ENCODE measurements at regions not wholly inside any gene's neighbourhood (a gene's known extent, or its start where the extent isn't known, plus 50 kb on each side); places are given as distances from the start of the nearest gene placed in this dataset.

DNA sequence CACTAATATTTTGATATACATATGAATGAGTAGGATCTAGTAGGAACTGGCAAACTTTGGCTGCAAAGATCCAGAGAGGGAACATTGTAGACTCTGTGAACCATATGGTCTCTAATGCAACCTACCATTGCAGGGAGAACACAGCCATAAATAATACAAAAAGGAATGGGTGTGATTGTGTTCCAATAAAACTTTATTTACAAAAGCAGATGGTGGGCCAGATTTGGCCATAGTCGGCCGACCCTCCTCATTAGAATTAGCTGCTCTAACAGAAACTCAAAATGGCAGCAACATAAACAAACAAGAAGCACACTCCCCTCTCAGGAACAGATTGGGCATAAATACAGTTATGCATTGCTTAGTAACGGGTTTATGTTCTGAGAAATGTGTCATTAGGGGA lies 198.1 kb upstream of the RBPJ start:
- H3K27me3 ChIP-seq (ENCODE audit: insufficient read depth, low read length), result no peaks in the 10 kb centered on the region
- H3K36me3 ChIP-seq (ENCODE audit: control insufficient read depth in 1 of 2, insufficient read depth in 2 of 2, low read length in 2 of 2), result no peaks in the 10 kb centered on the region
- no peak overlapping the region for H3K14ac ChIP-seq (ENCODE audit: low read length)
- no peak overlapping the region for H2BK120ac ChIP-seq (ENCODE audit: insufficient read depth, low read length, poor library complexity)
- no peak overlapping the region for H4K12ac ChIP-seq (ENCODE audit: low read depth, low read length)
- H3K4me1 ChIP-seq (ENCODE audit: control insufficient read depth in 1 of 2, insufficient read depth in 2 of 2, low read length in 2 of 2), result no peaks in the 10 kb centered on the region
- no peaks in the 10 kb centered on the region for H3K79me2 ChIP-seq (ENCODE audit: control insufficient read depth, insufficient read depth, low read length, poor library complexity)
- H2AK5ac ChIP-seq (ENCODE audit: low read length), result no peak overlapping the region
- no peak overlapping the region for H4K91ac ChIP-seq (ENCODE audit: low read depth, low read length)
- no peak for DNase-seq
- H3K4me3 ChIP-seq (ENCODE audit: low read depth, low read length), result no peak overlapping the region
- H3K18ac ChIP-seq (ENCODE audit: low read length), result no peak overlapping the region
- H3K79me1 ChIP-seq (ENCODE audit: low read length), result no peaks in the 10 kb centered on the region
- H3K27ac ChIP-seq (ENCODE audit: low read depth, low read length), result no peak overlapping the region
- H2AFZ ChIP-seq (ENCODE audit: insufficient read depth, low read length, poor library complexity), result no peak overlapping the region
- H3K23ac ChIP-seq (ENCODE audit: low read length), result no peak overlapping the region
- no CpG with 5 or more reads among the region's 3 CpGs for WGBS (ENCODE audit: extremely low coverage, insufficient coverage, insufficient read length)
- no peak overlapping the region for H4K8ac ChIP-seq (ENCODE audit: low read depth, low read length)
- H3K4ac ChIP-seq (ENCODE audit: low read depth, low read length), result no peak overlapping the region
- no peak overlapping the region for H2BK5ac ChIP-seq (ENCODE audit: low read depth, low read length, poor library complexity)
- no peak overlapping the region for H3K4me2 ChIP-seq (ENCODE audit: low read length)
- H3K9me3 ChIP-seq (ENCODE audit: insufficient read depth, low read depth, low read length), result peaks cover 2% of the 10 kb centered on the region
- no peak overlapping the region for H2BK12ac ChIP-seq (ENCODE audit: low read length)
- H3K9ac ChIP-seq (ENCODE audit: low read length), result no peak overlapping the region

DNA sequence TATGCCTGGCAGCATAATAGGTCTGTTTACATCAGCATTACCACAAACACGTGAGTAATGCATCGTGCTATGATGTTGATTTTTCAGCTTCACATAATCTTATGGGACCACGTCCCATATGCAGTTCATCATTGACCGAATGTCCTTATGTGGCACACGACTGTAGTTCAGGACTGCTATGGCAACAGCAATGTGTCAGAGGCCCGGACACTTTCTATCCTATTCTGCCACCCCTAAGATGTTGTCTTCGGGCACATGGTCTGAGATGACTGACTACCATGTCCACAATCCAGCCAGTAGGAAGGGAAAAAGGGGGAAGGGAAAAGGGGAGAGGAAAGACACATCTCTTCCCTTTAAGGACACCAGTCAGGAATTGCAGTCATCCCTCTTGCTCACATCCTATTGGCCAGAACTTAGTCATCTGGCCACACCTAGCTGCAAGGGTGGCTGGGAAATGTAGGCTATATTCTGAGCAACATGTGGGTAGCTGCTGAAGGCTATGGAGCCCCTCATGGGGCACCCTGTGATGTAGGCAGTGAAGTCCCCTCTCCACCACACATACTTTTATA lies 196.0 kb upstream of the RBPJ start:
- no peaks in the 10 kb centered on the region for H3K27me3 ChIP-seq (ENCODE audit: insufficient read depth, low read length)
- H3K9ac ChIP-seq (ENCODE audit: low read length), result no peak overlapping the region
- no peak overlapping the region for H2BK5ac ChIP-seq (ENCODE audit: low read depth, low read length, poor library complexity)
- no peak overlapping the region for H3K4ac ChIP-seq (ENCODE audit: low read depth, low read length)
- H3K36me3 ChIP-seq (ENCODE audit: control insufficient read depth in 1 of 2, insufficient read depth in 2 of 2, low read length in 2 of 2), result no peaks in the 10 kb centered on the region
- no peak overlapping the region for H2AK5ac ChIP-seq (ENCODE audit: low read length)
- no peak overlapping the region for H2BK120ac ChIP-seq (ENCODE audit: insufficient read depth, low read length, poor library complexity)
- no CpG with 5 or more reads among the region's 7 CpGs for WGBS (ENCODE audit: extremely low coverage, insufficient coverage, insufficient read length)
- H3K4me1 ChIP-seq (ENCODE audit: control insufficient read depth in 1 of 2, insufficient read depth in 2 of 2, low read length in 2 of 2), result no peaks in the 10 kb centered on the region
- no peak overlapping the region for H2BK12ac ChIP-seq (ENCODE audit: low read length)
- H2AFZ ChIP-seq (ENCODE audit: insufficient read depth, low read length, poor library complexity), result no peak overlapping the region
- H4K12ac ChIP-seq (ENCODE audit: low read depth, low read length), result no peak overlapping the region
- H3K9me3 ChIP-seq (ENCODE audit: insufficient read depth, low read depth, low read length), result no peaks in the 10 kb centered on the region
- no peak overlapping the region for H3K18ac ChIP-seq (ENCODE audit: low read length)
- H3K14ac ChIP-seq (ENCODE audit: low read length), result no peak overlapping the region
- no peak overlapping the region for H3K27ac ChIP-seq (ENCODE audit: low read depth, low read length)
- no peaks in the 10 kb centered on the region for H3K79me2 ChIP-seq (ENCODE audit: control insufficient read depth, insufficient read depth, low read length, poor library complexity)
- no peak overlapping the region for H3K23ac ChIP-seq (ENCODE audit: low read length)
- H3K79me1 ChIP-seq (ENCODE audit: low read length), result no peaks in the 10 kb centered on the region
- no peak overlapping the region for H3K4me3 ChIP-seq (ENCODE audit: low read depth, low read length)
- no peak overlapping the region for H4K91ac ChIP-seq (ENCODE audit: low read depth, low read length)
- H3K4me2 ChIP-seq (ENCODE audit: low read length), result no peak overlapping the region
- DNase-seq, result no peak
- no peak overlapping the region for H4K8ac ChIP-seq (ENCODE audit: low read depth, low read length)

- no peaks in the 10 kb centered on the region for H3K9me3 ChIP-seq (ENCODE audit: insufficient read depth, low read depth, low read length)
- no peak overlapping the region for H2AK5ac ChIP-seq (ENCODE audit: low read length)
- WGBS (ENCODE audit: extremely low coverage, insufficient coverage, insufficient read length), result no CpG with 5 or more reads among the region's 5 CpGs
- no peak overlapping the region for H3K18ac ChIP-seq (ENCODE audit: low read length)
- H3K4me2 ChIP-seq (ENCODE audit: low read length), result no peak overlapping the region
- no peak overlapping the region for H3K27ac ChIP-seq (ENCODE audit: low read depth, low read length)
- no peaks in the 10 kb centered on the region for H3K79me2 ChIP-seq (ENCODE audit: control insufficient read depth, insufficient read depth, low read length, poor library complexity)
- H3K4me1 ChIP-seq (ENCODE audit: control insufficient read depth in 1 of 2, insufficient read depth in 2 of 2, low read length in 2 of 2), result no peaks in the 10 kb centered on the region
- H2AFZ ChIP-seq (ENCODE audit: insufficient read depth, low read length, poor library complexity), result no peak overlapping the region
- no peak overlapping the region for H2BK5ac ChIP-seq (ENCODE audit: low read depth, low read length, poor library complexity)
- H4K12ac ChIP-seq (ENCODE audit: low read depth, low read length), result no peak overlapping the region
- H3K79me1 ChIP-seq (ENCODE audit: low read length), result no peaks in the 10 kb centered on the region
- no peak overlapping the region for H2BK120ac ChIP-seq (ENCODE audit: insufficient read depth, low read length, poor library complexity)
- H3K23ac ChIP-seq (ENCODE audit: low read length), result no peak overlapping the region
- no peak overlapping the region for H3K4me3 ChIP-seq (ENCODE audit: low read depth, low read length)
- H3K14ac ChIP-seq (ENCODE audit: low read length), result no peak overlapping the region
- no peak overlapping the region for H3K4ac ChIP-seq (ENCODE audit: low read depth, low read length)
- H2BK12ac ChIP-seq (ENCODE audit: low read length), result no peak overlapping the region
- DNase-seq, result no peak
- H4K8ac ChIP-seq (ENCODE audit: low read depth, low read length), result no peak overlapping the region
- H3K9ac ChIP-seq (ENCODE audit: low read length), result no peak overlapping the region
- no peak overlapping the region for H4K91ac ChIP-seq (ENCODE audit: low read depth, low read length)
- H3K27me3 ChIP-seq (ENCODE audit: insufficient read depth, low read length), result no peaks in the 10 kb centered on the region
- no peaks in the 10 kb centered on the region for H3K36me3 ChIP-seq (ENCODE audit: control insufficient read depth in 1 of 2, insufficient read depth in 2 of 2, low read length in 2 of 2)
Measured at GRCh38 chr4:26126143-26126718, 194.6 kb upstream of the RBPJ start.

- no peak overlapping the region for H3K14ac ChIP-seq (ENCODE audit: low read length)
- no peaks in the 10 kb centered on the region for H3K36me3 ChIP-seq (ENCODE audit: control insufficient read depth in 1 of 2, insufficient read depth in 2 of 2, low read length in 2 of 2)
- no peak overlapping the region for H3K18ac ChIP-seq (ENCODE audit: low read length)
- H3K4me2 ChIP-seq (ENCODE audit: low read length), result no peak overlapping the region
- no peaks in the 10 kb centered on the region for H3K79me2 ChIP-seq (ENCODE audit: control insufficient read depth, insufficient read depth, low read length, poor library complexity)
- H3K79me1 ChIP-seq (ENCODE audit: low read length), result no peaks in the 10 kb centered on the region
- H2AK5ac ChIP-seq (ENCODE audit: low read length), result no peak overlapping the region
- H4K8ac ChIP-seq (ENCODE audit: low read depth, low read length), result no peak overlapping the region
- no peak overlapping the region for H2BK12ac ChIP-seq (ENCODE audit: low read length)
- no peak overlapping the region for H3K9ac ChIP-seq (ENCODE audit: low read length)
- H3K4me3 ChIP-seq (ENCODE audit: low read depth, low read length), result no peak overlapping the region
- no peaks in the 10 kb centered on the region for H3K27me3 ChIP-seq (ENCODE audit: insufficient read depth, low read length)
- no peak overlapping the region for H2BK5ac ChIP-seq (ENCODE audit: low read depth, low read length, poor library complexity)
- H3K23ac ChIP-seq (ENCODE audit: low read length), result no peak overlapping the region
- H2BK120ac ChIP-seq (ENCODE audit: insufficient read depth, low read length, poor library complexity), result no peak overlapping the region
- H3K4ac ChIP-seq (ENCODE audit: low read depth, low read length), result no peak overlapping the region
- H3K27ac ChIP-seq (ENCODE audit: low read depth, low read length), result no peak overlapping the region
- no peak overlapping the region for H4K91ac ChIP-seq (ENCODE audit: low read depth, low read length)
- no peaks in the 10 kb centered on the region for H3K4me1 ChIP-seq (ENCODE audit: control insufficient read depth in 1 of 2, insufficient read depth in 2 of 2, low read length in 2 of 2)
- no CpG with 5 or more reads among the region's 4 CpGs for WGBS (ENCODE audit: extremely low coverage, insufficient coverage, insufficient read length)
- no peaks in the 10 kb centered on the region for H3K9me3 ChIP-seq (ENCODE audit: insufficient read depth, low read depth, low read length)
- no peak overlapping the region for H2AFZ ChIP-seq (ENCODE audit: insufficient read depth, low read length, poor library complexity)
- H4K12ac ChIP-seq (ENCODE audit: low read depth, low read length), result no peak overlapping the region
- DNase-seq, result no peak
Measured at GRCh38 chr4:26126994-26127393, 193.8 kb upstream of the RBPJ start.
